Renal pelvis (tissue), 1 donor: ENCODE measurements at regions not wholly inside any gene's neighbourhood (a gene's known extent, or its start where the extent isn't known, plus 50 kb on each side); places are given as distances from the start of the nearest gene placed in this dataset.

Experiments used
- DNase-seq: peaks from one replicate; pipeline ENCODE4 v3.0.0-alpha.2; 2013

- no peak for DNase-seq
Measured at GRCh38 chr1:165025805-165026204, 330.7 kb downstream of the LMX1A start.

DNA sequence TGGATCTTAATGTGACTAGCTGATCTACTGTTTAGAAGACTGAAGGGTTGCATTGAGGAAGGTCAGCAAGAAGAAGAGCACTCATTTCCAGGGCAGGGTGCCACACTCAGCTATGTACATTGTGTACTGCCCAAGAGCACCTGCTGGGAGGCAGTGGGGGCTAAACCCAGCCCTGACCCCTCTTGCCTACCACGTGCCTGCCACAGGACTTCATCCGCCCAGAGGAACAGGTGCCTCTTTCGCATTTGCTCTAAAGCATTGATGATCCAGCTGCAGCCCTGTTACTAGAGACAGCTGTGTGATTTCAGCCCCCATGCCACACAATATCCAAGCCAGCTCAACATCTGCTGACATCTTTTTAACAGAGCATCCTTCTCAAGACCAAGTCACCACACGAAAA, 341.8 kb downstream of the LMX1A start:
- no peak for DNase-seq

GRCh38 chr1:165011991-165012531, 344.5 kb downstream of the LMX1A start:
- DNase-seq: peak; percentile 8

DNA sequence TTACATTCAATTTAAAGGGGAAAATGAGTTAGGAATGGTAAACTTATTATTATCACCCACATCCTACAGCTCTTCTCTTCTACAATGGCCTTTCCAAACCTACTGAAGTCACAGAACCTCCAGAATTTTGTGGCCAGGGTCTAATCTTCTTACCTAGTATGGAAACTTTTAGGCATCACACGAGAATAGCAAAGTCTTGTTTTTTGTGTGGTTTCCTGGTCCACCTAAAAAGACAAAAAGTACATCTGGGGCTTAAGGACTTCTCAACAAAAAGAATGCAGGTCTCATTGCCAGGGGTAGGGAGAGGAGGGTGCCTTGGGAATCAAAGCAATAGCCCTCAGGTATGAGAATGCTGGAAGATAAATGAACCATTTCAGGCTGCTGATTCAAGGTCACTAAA, 345.3 kb downstream of the LMX1A start:
- DNase-seq: no peak

DNA sequence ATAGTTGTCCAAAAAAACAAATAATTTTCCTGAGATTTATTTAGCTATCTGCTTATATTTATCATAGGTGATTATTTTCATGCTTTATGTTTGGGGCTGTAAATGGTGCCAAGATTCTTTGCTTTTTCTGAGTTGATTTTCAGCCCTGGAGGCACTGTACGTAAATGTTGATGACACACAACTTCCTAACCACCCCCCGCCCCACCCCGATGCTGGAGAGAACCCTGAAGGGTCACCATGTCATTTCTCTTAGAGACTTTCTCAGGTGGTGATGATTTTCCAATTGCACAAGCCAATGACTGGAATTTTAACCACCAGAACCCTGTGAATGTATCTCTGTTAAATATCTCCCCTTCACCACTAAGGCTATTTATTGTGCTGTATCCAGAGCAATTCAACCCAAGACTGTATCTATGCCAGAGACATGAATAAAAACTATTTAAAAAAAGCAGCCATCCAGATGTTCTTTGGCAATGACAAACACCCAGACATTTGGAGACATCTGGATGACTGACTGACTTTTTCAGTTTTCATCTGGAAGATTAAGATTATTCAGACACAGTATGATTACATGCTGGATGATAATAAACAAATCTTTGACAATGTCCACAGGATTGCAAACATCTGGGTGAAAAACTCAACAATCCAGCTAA, 346.0 kb downstream of the LMX1A start:
- no peak for DNase-seq

DNA sequence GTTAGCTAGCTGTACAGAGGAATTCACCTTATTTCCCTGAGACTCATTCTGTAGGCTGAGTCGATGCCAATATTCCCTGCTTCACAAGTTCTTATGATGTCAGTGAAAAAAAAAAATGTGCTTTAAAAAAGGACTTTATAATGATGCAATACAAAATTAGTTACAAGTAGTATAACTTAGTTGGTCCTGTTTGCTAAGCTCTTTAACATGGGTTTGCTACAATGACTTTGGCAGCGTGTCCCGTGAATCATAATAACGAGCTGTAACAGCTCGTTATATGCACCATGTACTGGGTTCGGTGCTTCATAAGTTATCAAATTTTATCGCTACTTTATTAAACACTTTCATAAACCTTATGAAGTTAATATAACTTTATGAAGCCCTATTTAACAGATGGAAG, 349.7 kb downstream of the LMX1A start:
- DNase-seq: no peak

- DNase-seq: no peak
Measured at GRCh38 chr1:164999146-164999545, 357.4 kb downstream of the LMX1A start.

DNA sequence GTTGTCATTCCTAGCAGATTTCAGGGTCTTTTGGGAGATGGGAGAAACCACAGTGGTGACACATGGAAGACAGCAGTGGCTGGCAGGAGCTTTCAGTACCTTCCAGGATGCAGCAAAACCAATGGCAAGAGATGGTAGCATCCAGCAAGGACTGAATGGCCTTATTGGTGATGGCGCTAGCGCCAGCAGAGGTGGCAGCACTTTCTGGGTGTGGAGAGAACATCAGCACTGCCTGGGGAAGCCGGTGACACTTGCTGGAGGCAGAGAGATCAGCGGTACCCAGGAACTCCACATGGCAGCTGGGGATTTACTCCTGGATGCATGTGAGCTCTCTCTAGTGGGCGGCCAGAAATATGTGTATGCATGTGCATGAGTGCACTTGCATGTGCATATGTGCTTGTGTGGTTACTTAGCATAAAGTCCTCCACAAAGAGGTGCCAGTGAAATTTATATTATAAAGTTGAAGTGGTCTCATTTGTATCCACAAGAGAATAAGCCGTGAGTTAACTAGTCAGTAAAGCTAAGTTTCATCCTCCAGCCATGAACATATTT, 364.7 kb downstream of the LMX1A start:
- DNase-seq: no peak

DNA sequence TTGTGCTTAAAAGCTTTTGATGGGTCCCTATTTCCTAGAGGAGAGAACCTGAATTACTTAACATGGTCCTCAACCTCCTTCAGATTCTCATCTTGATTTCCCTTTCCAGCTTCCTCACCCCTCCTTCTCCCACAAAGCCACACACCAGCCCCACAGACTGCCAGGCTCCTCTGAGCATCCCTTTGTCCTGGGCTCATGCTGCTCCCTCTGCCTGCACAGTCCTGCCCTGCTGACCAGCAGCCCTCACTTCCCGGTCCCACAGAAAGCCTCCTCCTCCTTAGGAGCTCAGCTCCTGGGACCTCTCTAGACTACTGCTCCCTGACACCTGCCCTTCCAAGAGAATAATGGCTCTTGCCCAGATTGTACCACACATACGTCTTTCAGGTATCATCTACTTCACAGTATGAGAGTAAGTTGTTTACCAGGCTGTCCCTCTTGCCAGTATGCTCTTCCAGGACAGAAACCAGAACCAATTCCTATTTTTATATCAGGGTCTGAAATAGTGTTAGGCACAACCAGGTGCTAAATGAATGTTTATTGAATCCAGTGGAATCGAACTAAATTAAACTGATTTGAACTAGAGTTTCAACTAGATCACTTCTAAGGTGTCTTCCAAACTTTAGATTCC, 373.4 kb downstream of the LMX1A start:
- no peak for DNase-seq

DNA sequence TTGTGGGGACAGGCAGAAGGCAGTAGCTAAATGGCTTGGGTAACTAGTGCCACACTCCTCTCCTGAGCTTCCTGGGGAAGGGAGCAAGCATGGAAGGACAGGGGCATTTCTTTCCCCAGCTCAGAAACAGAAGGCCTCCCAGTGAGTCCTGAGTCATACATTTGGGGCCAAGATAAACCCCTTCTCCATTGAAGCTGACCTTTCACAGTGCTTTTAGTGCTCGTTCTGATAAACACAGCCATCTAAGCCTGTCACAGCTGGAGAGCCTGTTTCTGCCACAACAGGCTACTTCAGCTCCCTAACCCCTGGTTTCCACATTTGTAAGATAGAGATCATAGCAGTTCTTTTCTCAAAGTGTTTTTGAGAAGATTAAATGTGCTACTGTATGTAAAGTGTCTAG, 374.0 kb downstream of the LMX1A start:
- DNase-seq: no peak

GRCh38 chr1:164977561-164977960, 379.0 kb downstream of the LMX1A start:
- no peak for DNase-seq

- DNase-seq: no peak
Measured at GRCh38 chr1:164971921-164972415, 384.5 kb downstream of the LMX1A start.

- DNase-seq: no peak
Measured at GRCh38 chr1:164971391-164971790, 385.1 kb downstream of the LMX1A start.

DNA sequence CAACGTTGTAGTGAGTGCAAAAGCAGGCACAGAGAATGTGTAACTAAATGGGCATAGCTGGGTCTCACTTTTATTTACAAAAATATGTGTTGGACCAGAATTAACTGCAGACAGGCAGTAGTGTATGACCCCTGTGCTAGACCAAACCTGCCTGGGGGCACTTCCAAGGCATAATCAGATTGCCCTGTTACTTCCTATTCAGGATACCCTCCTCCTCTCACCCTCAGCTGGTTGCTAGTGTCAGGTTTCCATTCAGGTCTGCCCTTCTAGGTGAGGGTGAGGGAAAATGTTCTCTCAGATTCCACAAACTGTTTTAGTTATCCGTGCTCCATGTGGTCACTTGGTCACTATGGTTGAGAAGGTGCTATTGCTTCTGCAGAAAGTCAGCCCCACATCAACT, 387.3 kb downstream of the LMX1A start:
- DNase-seq: no peak

- no peak for DNase-seq
Measured at GRCh38 chr1:164967300-164967699, 389.2 kb downstream of the LMX1A start.

- no peak for DNase-seq
Measured at GRCh38 chr1:164961715-164962114, 394.8 kb downstream of the LMX1A start.

DNA sequence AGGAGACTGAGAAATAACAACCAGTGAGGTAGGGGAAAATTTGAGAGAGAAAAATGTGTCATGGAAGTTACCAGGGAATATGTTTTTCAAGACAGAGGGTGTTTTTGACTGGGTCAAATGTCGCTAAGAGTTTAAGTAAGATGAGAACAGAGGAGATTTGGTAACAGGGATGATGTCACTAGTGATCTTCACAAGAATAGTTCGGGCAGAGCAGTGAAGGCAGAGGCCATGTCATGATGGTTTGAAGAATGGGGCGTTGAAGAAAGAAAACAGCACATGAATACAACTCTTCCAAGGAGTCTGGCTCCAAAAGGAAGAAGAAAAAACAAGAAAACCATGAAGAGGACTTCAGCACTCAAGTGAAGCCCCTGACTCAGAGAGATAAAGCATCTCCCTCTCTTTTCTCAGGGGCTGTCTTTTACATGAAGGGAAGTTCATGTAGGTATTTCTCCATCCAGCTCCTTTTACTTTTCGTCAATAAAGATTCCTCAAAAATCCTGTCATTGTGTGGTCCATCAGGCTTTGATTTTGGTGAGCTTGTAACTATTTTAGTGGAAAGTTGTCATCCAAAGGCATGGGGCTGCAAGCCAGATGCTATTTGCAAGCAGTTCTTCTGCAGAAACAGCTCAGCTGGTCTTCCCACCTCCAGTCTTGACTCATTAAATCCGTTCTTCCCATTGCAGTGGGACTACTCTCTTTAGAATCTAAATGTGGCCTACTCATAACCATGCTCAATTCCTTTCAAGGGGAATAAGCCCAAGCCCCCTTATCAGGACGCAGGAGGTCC, 397.3 kb downstream of the LMX1A start:
- no peak for DNase-seq

GRCh38 chr1:164953815-164954214, 394.8 kb downstream of the PBX1 start:
- no peak for DNase-seq

DNA sequence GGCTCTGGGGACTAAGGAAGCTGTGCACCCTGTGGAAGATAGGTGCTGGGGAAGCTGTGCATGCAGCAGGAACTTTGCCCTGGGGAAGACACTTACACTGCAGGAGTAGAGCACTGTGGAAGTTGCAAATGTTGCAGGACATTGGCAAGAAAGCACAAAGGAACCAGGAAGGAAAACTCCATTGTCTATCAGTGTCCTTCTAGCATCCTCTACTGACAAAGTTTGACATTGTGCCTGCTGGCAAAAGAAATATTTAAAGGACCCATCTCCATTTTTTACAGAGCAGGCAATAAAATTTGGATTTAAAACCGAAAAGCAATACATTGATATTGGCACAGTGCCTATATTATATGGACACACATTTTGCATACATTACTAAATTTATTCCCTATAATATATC, 394.1 kb downstream of the PBX1 start:
- DNase-seq: no peak

GRCh38 chr1:164951508-164951907, 392.5 kb downstream of the PBX1 start:
- no peak for DNase-seq

GRCh38 chr1:164950541-164950986, 391.6 kb downstream of the PBX1 start:
- no peak for DNase-seq

GRCh38 chr1:164949771-164950471, 390.9 kb downstream of the PBX1 start:
- no peak for DNase-seq
